HepG2 (cell line): ENCODE measurements at regions not wholly inside any gene's neighbourhood (a gene's known extent, or its start where the extent isn't known, plus 50 kb on each side); places are given as distances from the start of the nearest gene placed in this dataset.

ENCODE experiments used
- HOXA5 ChIP-seq: sonication (generic); formaldehyde crosslinking; IDR thresholded peaks from 2 replicates; pipeline ENCODE4 v1.4.0; 2020; ENCODE audit warnings: missing genetic modification reagents
- NFYB ChIP-seq: sonication (generic); formaldehyde crosslinking; IDR thresholded peaks from 2 replicates; pipeline ENCODE4 v1.4.0; 2020; ENCODE audit warnings: missing genetic modification reagents
- PATZ1 ChIP-seq: sonication (generic); formaldehyde crosslinking; IDR thresholded peaks from 2 replicates; pipeline ENCODE4 v1.4.0; 2020; ENCODE audit warnings: missing genetic modification reagents
- PAX8 ChIP-seq: sonication (generic); formaldehyde crosslinking; IDR thresholded peaks from 2 replicates; pipeline ENCODE4 v1.8.0; 2022; ENCODE audit warnings: mild to moderate bottlenecking, missing genetic modification reagents, borderline replicate concordance
- RAD21 ChIP-seq: fragments of 450-650 bp; formaldehyde crosslinking; IDR thresholded peaks from 2 replicates; pipeline ENCODE4 v1.5.0; 2020; ENCODE audit warnings: mild to moderate bottlenecking
- REL ChIP-seq: sonication (generic); formaldehyde crosslinking; conservative IDR thresholded peaks from 2 replicates; pipeline ENCODE4 v1.8.0; 2022; ENCODE audit warnings: mild to moderate bottlenecking, missing genetic modification reagents, moderate library complexity
- SAFB2 ChIP-seq: sonication (generic); formaldehyde crosslinking; IDR thresholded peaks from 2 replicates; pipeline ENCODE4 v1.5.1; 2020; ENCODE audit warnings: missing genetic modification reagents, low read depth, mild to moderate bottlenecking, borderline replicate concordance
- SNAPC5 ChIP-seq: sonication (generic); formaldehyde crosslinking; IDR thresholded peaks from 2 replicates; pipeline ENCODE4 v1.8.1; 2023; ENCODE audit warnings: mild to moderate bottlenecking, missing genetic modification reagents, borderline replicate concordance
- THAP11 ChIP-seq: IDR thresholded peaks from 2 replicates; pipeline ENCODE4 v1.6.1; 2016; ENCODE audit warnings: missing biosample characterization, missing genetic modification reagents
- ZC3H4 ChIP-seq: sonication (generic); formaldehyde crosslinking; IDR thresholded peaks from 2 replicates; pipeline ENCODE4 v1.4.0; 2020; ENCODE audit warnings: missing genetic modification reagents, borderline replicate concordance
- ZNF335 ChIP-seq: sonication (generic); formaldehyde crosslinking; IDR thresholded peaks from 2 replicates; pipeline ENCODE4 v1.4.0; 2020; ENCODE audit warnings: missing genetic modification reagents
- ZNF530 ChIP-seq: sonication (generic); formaldehyde crosslinking; IDR thresholded peaks from 2 replicates; pipeline ENCODE4 v1.5.0; 2020; ENCODE audit warnings: low read depth, mild to moderate bottlenecking, missing genetic modification reagents
- ZNF598 ChIP-seq: sonication (generic); formaldehyde crosslinking; IDR thresholded peaks from 2 replicates; pipeline ENCODE4 v1.5.1; 2020; ENCODE audit warnings: mild to moderate bottlenecking, missing genetic modification reagents, borderline replicate concordance
- ZNF740 ChIP-seq: sonication (generic); formaldehyde crosslinking; IDR thresholded peaks from 2 replicates; pipeline ENCODE4 v1.4.0; 2020; ENCODE audit warnings: missing genetic modification reagents
- ZNF780A ChIP-seq: sonication (generic); formaldehyde crosslinking; IDR thresholded peaks from 2 replicates; pipeline ENCODE4 v1.8.0; 2022; ENCODE audit warnings: mild to moderate bottlenecking, missing genetic modification reagents, moderate library complexity
- TF ChIP-seq, protein P1 (sequence below): sonication (generic); formaldehyde crosslinking; IDR thresholded peaks from 2 replicates; pipeline ENCODE4 v1.5.1; 2020; ENCODE audit warnings: mild to moderate bottlenecking, moderate library complexity, missing genetic modification reagents
- TF ChIP-seq, protein P2 (sequence below): sonication (generic); formaldehyde crosslinking; IDR thresholded peaks from 2 replicates; pipeline ENCODE4 v1.5.1; 2020; ENCODE audit warnings: mild to moderate bottlenecking, missing genetic modification reagents, moderate library complexity
- TF ChIP-seq, protein P3 (sequence below): sonication (generic); formaldehyde crosslinking; IDR thresholded peaks from 2 replicates; pipeline ENCODE4 v1.5.1; 2020; ENCODE audit warnings: mild to moderate bottlenecking, missing genetic modification reagents, moderate library complexity
- TF ChIP-seq, protein P4 (sequence below): sonication (generic); formaldehyde crosslinking; IDR thresholded peaks from 2 replicates; pipeline ENCODE4 v1.4.0; 2020; ENCODE audit warnings: mild to moderate bottlenecking, missing genetic modification reagents

- TF ChIP-seq, protein P1, sequence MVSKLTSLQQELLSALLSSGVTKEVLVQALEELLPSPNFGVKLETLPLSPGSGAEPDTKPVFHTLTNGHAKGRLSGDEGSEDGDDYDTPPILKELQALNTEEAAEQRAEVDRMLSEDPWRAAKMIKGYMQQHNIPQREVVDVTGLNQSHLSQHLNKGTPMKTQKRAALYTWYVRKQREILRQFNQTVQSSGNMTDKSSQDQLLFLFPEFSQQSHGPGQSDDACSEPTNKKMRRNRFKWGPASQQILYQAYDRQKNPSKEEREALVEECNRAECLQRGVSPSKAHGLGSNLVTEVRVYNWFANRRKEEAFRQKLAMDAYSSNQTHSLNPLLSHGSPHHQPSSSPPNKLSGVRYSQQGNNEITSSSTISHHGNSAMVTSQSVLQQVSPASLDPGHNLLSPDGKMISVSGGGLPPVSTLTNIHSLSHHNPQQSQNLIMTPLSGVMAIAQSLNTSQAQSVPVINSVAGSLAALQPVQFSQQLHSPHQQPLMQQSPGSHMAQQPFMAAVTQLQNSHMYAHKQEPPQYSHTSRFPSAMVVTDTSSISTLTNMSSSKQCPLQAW: peak; percentile 13
- TF ChIP-seq ZNF530 (CRISPR knock-in tag): no peak
- no peak for TF ChIP-seq RAD21 (CRISPR knock-in tag)
- TF ChIP-seq, protein P2, sequence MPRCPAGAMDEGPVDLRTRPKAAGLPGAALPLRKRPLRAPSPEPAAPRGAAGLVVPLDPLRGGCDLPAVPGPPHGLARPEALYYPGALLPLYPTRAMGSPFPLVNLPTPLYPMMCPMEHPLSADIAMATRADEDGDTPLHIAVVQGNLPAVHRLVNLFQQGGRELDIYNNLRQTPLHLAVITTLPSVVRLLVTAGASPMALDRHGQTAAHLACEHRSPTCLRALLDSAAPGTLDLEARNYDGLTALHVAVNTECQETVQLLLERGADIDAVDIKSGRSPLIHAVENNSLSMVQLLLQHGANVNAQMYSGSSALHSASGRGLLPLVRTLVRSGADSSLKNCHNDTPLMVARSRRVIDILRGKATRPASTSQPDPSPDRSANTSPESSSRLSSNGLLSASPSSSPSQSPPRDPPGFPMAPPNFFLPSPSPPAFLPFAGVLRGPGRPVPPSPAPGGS (CRISPR knock-in tag): peak; percentile 40
- TF ChIP-seq, protein P3, sequence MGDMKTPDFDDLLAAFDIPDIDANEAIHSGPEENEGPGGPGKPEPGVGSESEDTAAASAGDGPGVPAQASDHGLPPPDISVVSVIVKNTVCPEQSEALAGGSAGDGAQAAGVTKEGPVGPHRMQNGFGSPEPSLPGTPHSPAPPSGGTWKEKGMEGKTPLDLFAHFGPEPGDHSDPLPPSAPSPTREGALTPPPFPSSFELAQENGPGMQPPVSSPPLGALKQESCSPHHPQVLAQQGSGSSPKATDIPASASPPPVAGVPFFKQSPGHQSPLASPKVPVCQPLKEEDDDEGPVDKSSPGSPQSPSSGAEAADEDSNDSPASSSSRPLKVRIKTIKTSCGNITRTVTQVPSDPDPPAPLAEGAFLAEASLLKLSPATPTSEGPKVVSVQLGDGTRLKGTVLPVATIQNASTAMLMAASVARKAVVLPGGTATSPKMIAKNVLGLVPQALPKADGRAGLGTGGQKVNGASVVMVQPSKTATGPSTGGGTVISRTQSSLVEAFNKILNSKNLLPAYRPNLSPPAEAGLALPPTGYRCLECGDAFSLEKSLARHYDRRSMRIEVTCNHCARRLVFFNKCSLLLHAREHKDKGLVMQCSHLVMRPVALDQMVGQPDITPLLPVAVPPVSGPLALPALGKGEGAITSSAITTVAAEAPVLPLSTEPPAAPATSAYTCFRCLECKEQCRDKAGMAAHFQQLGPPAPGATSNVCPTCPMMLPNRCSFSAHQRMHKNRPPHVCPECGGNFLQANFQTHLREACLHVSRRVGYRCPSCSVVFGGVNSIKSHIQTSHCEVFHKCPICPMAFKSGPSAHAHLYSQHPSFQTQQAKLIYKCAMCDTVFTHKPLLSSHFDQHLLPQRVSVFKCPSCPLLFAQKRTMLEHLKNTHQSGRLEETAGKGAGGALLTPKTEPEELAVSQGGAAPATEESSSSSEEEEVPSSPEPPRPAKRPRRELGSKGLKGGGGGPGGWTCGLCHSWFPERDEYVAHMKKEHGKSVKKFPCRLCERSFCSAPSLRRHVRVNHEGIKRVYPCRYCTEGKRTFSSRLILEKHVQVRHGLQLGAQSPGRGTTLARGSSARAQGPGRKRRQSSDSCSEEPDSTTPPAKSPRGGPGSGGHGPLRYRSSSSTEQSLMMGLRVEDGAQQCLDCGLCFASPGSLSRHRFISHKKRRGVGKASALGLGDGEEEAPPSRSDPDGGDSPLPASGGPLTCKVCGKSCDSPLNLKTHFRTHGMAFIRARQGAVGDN (CRISPR knock-in tag): peak; percentile 57
- peak; percentile 83; the same call in 1 of the 2 replicates for TF ChIP-seq SNAPC5 (CRISPR knock-in tag)
- TF ChIP-seq REL (CRISPR knock-in tag): no peak
- TF ChIP-seq ZNF780A (CRISPR knock-in tag): no peak
- TF ChIP-seq ZNF740: no peak
- TF ChIP-seq HOXA5: no peak
- no peak for TF ChIP-seq NFYB (CRISPR knock-in tag)
- TF ChIP-seq ZNF598 (CRISPR knock-in tag): peak; percentile 94
- no peak; the same call in 1 of the 2 replicates for TF ChIP-seq PAX8
- peak; percentile 74 for TF ChIP-seq ZC3H4 (CRISPR knock-in tag)
- no peak for TF ChIP-seq PATZ1 (CRISPR knock-in tag)
- TF ChIP-seq SAFB2 (CRISPR knock-in tag): no peak
- TF ChIP-seq THAP11 (CRISPR knock-in tag): no peak
- no peak for TF ChIP-seq ZNF335 (CRISPR knock-in tag)
- TF ChIP-seq, protein P4, sequence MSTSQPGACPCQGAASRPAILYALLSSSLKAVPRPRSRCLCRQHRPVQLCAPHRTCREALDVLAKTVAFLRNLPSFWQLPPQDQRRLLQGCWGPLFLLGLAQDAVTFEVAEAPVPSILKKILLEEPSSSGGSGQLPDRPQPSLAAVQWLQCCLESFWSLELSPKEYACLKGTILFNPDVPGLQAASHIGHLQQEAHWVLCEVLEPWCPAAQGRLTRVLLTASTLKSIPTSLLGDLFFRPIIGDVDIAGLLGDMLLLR (CRISPR knock-in tag): no peak
These were observed 133.5 kb upstream of the HAAO start (continued) for GRCh38 chr2:42925742-42926433.
